ENCODE measurements at regions not wholly inside any gene's neighbourhood (a gene's known extent, or its start where the extent isn't known, plus 50 kb on each side); places are given as distances from the start of the nearest gene placed in this dataset.
"Not testable (repeated sequence)": the region's sequence is repeated elsewhere in the genome, so short reads cannot be mapped to it uniquely, and the experiment has no call there.

GRCh38 chr7:68195642-68196041 lies 1199.0 kb downstream of the TYW1 start:
- DNase-seq: not testable (repeated sequence)

GRCh38 chr7:68200051-68200670 lies 1203.5 kb downstream of the TYW1 start:
- DNase-seq: no peak

GRCh38 chr7:68203251-68203650 lies 1206.6 kb downstream of the TYW1 start:
- no peak for DNase-seq

- DNase-seq: no peak
Measured at GRCh38 chr7:68205826-68206225, 1209.2 kb downstream of the TYW1 start.

- no peak for DNase-seq
Measured at GRCh38 chr7:68206946-68207485, 1210.4 kb downstream of the TYW1 start.

- no peak for DNase-seq
Measured at GRCh38 chr7:68207676-68208075, 1211.0 kb downstream of the TYW1 start.

GRCh38 chr7:68209486-68209885 lies 1212.9 kb downstream of the TYW1 start:
- no peak for DNase-seq

- no peak for DNase-seq
Measured at GRCh38 chr7:68213838-68214237, 1217.2 kb downstream of the TYW1 start.

GRCh38 chr7:68216051-68216450 lies 1219.4 kb downstream of the TYW1 start:
- DNase-seq: no peak

- DNase-seq: no peak
Measured at GRCh38 chr7:68217426-68217825, 1220.8 kb downstream of the TYW1 start.

- DNase-seq: no peak
Measured at GRCh38 chr7:68218461-68218860, 1221.8 kb downstream of the TYW1 start.

- DNase-seq: no peak
Measured at GRCh38 chr7:68222311-68222710, 1225.7 kb downstream of the TYW1 start.

GRCh38 chr7:68224041-68224741 lies 1227.6 kb downstream of the TYW1 start:
- DNase-seq: no peak

GRCh38 chr7:68231011-68231410 lies 1234.4 kb downstream of the TYW1 start:
- not testable (repeated sequence) for DNase-seq

- DNase-seq: no peak
Measured at GRCh38 chr7:68235937-68236336, 1239.3 kb downstream of the TYW1 start.

GRCh38 chr7:68238204-68238805 lies 1241.7 kb downstream of the TYW1 start:
- DNase-seq: no peak

GRCh38 chr7:68243128-68243527 lies 1246.5 kb downstream of the TYW1 start:
- DNase-seq: no peak

- no peak for DNase-seq
Measured at GRCh38 chr7:68244389-68244788, 1247.8 kb downstream of the TYW1 start.

GRCh38 chr7:68245688-68246087 lies 1249.1 kb downstream of the TYW1 start:
- no peak for DNase-seq

GRCh38 chr7:68246189-68246633 lies 1249.6 kb downstream of the TYW1 start:
- no peak for DNase-seq

- no peak for DNase-seq
Measured at GRCh38 chr7:68247126-68247525, 1250.5 kb downstream of the TYW1 start.

- DNase-seq: no peak
Measured at GRCh38 chr7:68247571-68247970, 1250.9 kb downstream of the TYW1 start.

GRCh38 chr7:68248973-68249372 lies 1252.3 kb downstream of the TYW1 start:
- no peak for DNase-seq

GRCh38 chr7:68249611-68250010 lies 1253.0 kb downstream of the TYW1 start:
- DNase-seq: no peak

Data from stimulated activated CD4-positive, alpha-beta T cell treated with anti-CD3 and anti-CD28 coated beads, Interleukin-1b, Interleukin-23, amount 100 ng/mL, for 48 hours (primary cell).